HPDE6-E6E7 (cell line): ENCODE measurements at regions not wholly inside any gene's neighbourhood (a gene's known extent, or its start where the extent isn't known, plus 50 kb on each side); places are given as distances from the start of the nearest gene placed in this dataset.
"Not testable (repeated sequence)": the region's sequence is repeated elsewhere in the genome, so short reads cannot be mapped to it uniquely, and the experiment has no call there.

Experiments used
- DNase-seq: peaks from one replicate; pipeline ENCODE4 v3.0.0; 2011; ENCODE audit warnings: missing footprints; ENCODE audit errors: extremely low spot score

DNA sequence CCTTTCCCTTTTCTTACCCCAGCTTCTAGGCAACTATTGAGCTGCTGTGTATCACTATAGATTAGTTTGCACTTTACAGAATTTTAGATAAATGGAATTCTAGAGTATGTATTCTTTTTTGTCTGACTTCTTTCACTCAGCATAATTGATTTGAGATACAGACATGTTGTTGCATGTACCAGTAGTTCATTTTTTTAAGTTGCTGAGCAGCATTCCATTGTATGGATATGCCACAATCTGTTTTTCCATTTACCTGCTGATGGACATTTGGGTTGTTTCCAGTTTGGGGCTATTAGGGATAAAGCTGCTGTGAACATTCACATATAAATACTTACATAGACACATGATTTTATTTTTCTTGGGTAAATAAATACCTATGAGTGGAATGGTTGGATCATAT lies 135.7 kb downstream of the IGF1 start:
- DNase-seq = no peak

DNA sequence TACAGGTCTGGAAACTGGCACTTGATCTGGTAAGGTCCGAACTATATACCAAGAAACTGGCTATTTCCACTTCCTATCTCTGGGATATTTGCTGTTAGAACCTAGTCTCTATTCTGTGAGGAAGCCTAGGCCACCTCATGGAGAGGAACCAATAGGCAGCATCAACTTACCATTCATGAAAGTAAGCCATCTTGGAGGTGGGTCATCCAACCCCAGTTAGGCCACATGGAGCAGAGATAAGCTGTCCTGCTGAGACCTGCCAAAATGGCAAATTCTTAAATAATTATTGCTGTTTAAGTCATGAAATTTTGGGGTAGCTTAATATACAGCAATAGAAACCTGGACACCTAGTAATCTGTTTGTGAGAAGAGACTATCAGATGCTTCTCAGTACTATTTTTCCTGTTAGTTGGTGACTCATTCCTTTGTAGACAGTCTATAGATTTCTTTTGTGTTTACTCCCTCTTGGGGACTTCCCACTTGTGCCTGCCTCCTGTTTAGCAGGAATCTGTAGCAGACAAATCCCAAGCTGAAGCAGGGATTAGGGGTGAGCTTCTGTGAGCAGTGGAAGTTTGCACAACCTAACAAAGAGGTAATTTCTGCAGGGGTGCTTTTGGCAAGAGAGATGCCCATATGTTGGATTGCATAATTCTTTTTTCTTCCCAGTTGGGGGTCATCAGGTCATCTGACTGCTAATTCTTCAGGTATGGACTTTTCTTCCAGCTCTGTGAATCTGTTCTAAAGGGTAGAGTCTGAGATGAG lies 136.8 kb downstream of the IGF1 start:
- DNase-seq = no peak

DNA sequence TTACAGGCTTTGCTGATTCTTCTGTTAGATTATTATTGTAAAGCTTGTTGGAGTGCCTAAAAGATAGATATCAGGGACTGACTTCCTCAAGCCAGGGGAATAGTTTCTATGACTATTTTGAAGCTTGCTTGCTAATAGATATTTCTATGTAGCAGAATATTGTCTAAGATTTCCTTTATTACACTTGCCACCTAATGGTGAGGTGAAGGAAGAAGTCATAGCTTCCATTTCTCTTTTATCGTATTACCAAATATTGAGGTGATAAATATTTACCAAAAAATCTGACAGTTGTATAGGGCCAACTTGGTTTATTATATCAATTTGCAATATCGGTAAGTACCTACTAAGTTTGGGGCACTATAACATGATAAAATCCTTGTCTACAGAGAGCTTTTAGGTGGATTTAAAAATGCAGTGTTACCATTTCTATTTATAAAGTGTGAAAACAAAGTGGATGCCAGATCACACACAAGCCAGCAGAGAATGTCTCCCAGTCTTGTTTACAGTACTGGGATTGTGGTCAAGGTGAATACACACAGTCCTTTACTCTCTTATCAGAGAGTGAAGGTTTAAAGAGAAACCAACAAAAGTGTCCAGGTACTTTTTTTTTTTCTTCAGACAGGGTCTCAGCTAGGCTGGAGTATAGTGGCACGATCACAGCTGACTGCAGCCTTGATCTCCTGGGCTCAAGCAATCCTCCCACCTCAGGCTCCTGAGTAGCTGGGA lies 137.9 kb downstream of the IGF1 start:
- DNase-seq = no peak

DNA sequence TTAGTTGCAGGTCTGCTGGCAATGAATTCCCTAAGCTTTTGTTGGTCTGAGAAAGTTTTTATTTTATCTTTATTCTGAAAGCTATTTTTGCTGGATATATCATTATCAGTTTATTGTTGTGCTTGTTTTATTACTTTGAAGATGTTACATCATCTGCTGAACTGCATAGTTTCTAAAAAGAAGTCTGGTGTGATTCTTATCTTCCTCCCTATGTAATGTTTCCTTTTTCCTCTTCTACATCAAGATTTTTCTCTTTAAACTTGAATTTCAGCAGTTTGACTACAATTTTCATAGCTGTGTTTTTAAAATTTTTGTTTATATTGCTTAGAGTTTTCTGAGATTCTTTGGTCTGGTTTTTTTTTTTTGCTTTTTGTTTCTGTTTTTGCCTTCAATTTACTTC lies 137.1 kb upstream of the PMCH start:
- DNase-seq = no peak

DNA sequence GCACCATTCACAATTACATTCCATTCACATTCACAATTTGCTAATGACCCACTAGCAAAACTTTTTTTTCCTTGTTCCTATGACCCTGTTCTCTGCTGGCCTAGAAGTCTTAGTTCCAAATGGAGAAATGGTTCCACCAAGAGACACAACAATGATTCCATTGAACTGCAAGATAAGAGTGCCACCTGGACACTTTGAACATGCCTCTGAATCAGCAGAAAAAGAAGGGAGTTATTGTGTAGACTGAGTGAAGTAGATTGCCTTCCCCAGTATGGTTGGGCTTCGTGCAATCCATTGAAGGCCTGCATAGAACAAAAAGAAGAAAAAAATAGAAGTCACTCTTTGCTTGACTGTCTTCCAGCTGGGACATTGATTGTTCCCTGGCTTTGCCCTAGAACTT lies 133.8 kb upstream of the PMCH start:
- no peak for DNase-seq

DNA sequence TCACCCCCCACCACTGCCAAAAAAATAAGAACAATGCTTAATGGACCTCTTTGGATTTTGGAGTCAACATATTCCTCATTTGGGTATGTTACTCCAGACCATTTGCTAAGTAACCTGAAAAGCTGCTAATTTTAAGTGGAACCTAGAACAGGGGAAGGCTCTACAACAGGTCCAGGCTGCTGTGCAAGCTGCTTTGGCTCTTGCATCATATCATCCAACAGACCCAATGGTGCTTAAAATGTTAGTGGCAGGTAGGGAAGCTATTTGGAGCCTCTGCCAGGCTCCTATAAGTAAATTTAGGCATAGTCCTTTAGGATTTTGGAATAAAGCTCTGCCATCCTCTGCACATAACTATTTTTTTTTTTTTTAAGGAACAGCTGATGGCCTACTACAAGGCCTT lies 132.2 kb upstream of the PMCH start:
- DNase-seq = no peak

DNA sequence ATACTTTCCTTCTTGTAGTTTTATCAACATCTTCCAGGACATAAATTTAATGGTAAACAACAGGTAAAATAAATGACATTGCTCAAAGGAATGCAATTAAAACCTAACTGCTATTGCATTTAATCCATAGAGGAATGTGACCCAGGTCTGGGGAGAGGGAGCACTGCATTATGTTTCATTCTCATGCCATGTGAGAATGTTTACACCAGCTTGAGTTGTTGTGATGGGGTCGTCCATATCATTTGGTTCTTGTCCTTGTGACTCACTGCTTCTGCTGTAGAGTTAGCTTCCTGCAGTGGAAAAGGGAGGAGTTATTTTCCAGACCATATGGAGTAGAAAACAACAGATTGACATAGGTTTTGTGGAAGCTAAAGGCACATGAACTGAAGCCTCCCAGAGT lies 129.3 kb upstream of the PMCH start:
- DNase-seq = no peak

DNA sequence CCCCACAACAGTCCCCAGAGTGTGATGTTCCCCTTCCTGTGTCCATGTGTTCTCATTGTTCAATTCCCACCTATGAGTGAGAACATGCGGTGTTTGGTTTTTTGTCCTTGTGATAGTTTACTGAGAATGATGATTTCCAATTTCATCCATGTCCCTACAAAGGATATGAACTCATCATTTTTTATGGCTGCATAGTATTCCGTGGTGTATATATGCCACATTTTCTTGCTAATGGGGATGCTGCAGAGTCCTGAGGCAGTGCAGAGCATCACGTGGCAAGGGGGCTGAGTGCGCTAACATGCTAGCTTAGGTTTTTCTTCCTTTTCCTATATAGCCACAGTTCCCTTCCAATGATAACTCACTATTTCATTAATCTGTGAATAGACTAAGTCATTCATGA lies 127.5 kb upstream of the PMCH start:
- not testable (repeated sequence) for DNase-seq

DNA sequence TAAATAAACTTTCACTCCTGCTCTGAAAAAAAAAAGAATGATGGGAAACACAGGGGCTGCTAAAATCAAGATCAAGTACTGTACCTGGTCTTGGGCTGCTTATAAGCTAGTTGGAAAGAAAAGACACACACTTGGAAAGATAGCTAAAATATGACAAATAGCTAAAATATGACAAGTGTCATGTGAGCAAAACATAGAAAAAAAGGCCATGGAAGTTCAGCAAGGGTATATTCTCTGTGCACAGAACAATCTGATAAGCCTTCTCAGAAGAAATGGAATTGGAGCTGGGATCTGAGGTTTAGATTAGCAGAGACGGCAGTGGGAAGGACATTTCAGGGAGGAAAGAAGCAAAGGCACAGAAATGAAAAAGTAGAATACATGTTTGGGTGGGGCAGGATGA lies 126.2 kb upstream of the PMCH start:
- no peak for DNase-seq

DNA sequence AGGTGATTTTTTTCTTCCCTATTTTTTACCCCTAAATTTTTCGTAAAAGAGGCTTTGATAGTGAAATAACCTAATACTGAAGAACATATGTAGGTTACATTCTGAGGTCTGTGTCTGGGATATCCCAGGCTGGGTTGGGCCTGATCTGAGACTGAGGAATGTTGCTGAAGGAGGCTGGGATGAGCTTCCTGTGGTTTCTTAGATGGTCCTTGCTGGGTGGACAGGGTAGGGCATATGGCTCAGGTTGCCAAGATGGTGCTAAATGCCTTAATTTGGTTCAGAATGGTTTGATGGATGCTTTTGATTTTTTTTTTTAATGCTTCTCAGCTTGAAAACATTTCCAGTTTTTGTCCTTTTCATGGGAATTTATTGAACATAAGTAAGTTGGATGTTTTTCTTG lies 124.6 kb upstream of the PMCH start:
- DNase-seq = no peak

DNA sequence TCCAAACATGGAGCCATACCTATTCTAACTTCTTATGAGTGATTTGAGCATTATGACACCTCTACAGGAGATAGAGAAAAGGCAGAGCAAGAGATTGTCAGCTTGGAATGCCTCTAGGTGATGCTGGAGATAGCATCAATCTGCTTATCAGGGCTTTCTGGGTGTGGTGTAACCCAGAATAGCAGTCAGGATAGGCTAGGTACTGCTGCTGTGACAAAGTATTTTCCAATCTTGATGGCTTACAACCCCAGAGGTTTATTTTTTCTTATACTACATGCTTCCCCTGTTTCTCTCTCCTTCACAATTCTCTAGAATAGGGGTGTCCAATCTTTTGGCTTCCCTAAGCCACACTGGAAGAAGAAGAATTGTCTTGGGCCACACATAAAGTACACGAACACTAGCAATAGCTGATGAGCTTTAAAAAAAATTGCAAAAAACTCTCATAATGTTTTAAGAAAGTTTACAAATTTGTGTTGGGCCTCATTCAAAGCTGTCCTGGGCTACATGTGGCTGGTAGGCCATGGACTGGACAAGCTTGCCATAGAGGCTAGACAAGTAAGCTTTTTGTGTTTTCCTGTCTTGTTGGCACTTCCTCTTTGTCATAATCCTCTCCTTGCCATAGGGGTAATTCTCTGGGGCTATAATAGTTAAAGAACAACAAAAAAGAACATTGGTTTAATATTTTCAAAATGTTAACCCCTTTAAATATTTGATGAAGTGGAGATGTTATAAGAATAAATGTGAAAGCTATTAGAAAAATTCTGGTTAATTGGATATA lies 123.9 kb upstream of the PMCH start:
- DNase-seq = no peak

DNA sequence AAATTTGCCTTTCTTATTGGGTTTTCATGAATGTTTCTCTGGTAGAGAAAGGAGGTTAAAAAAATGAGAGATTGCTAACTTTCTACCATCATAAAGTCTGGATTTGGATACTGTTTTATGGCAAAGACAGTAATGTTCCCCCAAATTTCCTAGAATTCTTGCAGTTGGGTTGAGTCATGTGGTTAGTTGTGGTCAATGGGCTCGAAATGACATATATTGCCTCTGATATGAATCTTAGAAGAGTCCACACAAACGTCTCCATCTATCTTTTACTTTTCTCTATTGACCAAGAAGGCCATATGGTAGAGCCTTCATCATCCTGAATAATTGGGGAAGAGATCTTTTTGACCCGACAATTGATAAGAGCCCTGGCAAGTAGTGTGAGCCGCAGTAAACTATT lies 119.5 kb upstream of the PMCH start:
- DNase-seq = no peak

DNA sequence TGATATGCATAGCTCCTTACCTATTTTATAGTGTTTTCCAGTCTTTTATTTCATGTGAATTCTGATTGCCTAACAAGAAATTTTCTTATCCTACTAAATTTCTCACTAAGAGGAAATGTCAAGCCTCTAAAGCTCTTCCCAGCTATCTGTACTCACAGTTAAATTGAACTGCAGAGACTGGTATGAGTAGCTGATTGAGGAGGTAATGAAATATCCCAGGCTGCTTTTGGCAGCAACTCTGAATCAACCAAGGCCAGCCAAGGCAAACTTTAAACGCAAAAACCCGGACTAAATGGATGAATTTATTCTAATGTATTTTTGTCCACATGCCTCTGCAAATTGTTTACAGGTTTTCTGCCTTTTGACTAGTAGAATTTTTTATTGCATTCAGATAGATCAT lies 119.1 kb upstream of the PMCH start:
- DNase-seq = no peak

DNA sequence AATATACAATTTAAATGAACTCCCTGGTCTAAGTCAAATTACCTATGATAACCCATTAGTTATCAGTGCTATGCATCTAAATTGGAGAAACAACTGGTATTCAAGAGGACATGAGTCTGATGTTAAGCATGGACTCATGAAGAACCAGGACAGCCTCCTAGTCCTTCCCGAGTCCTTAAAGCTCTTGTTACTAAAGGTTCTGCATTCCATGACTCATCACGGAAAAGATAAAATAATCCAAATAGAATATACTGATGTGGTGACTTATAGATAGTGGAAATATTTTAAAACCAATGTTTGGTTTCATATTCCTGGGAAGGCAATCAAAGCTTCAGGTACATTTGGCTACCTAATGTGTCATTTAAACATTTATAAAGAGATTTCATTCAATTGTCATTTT lies 117.2 kb upstream of the PMCH start:
- DNase-seq = no peak

DNA sequence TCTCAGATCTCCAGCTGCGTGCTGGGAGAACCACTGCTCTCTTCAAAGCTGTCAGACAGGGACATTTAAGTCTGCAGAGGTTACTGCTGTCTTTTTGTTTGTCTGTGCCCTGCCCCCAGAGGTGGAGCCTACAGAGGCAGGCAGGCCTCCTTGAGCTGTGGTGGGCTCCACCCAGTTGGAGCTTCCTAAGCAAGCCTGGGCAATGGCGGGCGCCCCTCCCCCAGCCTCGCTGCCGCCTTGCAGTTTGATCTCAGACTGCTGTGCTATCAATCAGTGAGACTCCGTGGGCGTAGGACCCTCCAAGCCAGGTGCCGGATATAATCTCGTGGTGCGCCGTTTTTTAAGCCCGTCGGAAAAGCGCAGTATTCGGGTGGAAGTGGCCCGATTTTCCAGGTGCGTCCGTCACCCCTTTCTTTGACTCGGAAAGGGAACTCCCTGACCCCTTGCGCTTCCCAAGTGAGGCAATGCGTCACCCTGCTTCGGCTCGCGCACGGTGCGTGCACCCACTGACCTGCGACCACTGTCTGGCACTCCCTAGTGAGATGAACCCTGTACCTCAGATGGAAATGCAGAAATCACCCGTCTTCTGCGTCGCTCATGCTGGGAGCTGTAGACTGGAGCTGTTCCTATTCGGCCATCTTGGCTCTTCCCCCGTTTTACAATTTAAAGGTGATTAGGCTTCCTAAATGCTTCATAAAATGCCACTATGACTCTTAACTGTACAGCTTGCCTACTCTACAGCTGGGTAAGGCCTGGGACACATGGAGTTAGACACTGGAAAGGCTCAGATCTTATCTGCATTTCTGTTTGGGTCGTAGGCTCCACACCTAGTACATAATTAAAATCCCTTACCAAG lies 115.7 kb upstream of the PMCH start:
- DNase-seq = not testable (repeated sequence)

DNA sequence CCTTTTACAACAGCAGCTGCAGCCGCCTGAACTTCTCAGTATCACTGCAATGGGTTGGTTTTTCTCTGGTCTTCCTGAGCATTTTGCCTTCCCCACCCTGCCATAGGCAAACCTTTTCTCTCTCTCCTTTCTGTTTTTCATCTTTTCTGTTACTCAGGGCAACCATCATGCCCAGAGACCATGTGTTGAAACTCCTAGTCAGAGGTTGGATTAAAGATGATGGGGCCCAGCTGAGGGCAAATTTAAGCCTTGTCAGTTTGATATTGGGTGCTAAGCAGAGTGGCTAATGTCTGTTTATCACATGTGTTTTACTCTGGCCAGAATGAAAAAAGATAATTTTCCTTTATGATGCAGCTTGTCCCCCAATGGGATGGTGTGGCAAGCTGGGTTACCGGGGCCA lies 107.9 kb upstream of the PMCH start:
- DNase-seq = no peak

DNA sequence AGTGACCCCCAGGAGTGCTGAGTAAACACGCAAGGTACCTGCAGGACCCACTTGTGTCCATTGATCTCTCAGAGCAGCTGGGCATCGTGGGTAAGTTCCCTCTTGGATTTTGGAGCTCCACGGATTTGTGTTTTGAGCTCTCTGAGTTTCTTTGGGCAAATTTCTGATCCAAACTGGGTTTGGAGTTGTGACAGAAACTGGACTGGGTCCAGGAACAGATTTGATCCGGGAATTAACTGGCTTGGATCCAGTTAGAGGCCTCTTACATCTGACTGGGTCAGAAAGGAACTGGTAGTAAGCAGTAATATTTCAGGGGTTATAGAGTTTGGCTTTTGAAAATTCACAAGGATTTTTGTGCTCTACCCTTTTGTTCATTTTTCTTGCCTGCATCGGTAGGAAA lies 107.0 kb upstream of the PMCH start:
- DNase-seq = not testable (repeated sequence)

DNA sequence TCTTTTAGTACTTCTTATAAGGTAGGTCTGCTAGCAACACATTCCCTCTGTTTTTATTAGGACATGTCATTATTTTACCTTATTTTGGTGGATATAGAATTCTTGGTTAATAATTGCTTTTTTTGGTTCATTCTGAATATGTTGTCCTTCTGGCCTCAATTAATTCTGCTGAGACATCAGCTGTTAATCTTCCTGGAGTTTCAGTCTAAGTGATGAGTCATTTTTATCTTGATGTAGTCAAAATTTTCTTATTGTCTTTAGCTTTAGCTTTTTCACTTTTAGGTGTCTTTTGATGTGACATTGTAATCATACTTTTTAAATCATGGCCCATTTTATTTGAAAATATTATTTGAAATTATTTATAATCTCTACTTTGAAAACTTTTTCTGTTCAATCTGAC lies 104.9 kb upstream of the PMCH start:
- DNase-seq = no peak

DNA sequence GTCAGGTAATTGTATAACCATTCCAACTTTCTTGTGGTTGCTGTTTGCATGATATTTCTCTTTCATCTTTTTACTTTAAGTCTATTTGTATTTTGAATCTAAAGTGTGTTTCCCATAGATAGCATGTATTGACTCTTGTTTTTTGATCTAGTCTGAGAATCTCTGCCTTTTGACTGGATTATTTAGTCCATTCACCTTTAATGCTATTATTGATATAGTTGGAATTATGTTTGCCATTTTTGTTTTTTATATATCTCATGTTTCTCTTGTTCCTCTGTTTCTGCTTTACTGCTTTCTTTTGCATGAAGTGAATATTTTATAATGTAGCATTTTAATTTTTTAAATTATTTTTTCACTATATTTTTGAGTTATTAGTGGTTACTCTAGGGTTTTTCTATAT lies 103.9 kb upstream of the PMCH start:
- DNase-seq = no peak

DNA sequence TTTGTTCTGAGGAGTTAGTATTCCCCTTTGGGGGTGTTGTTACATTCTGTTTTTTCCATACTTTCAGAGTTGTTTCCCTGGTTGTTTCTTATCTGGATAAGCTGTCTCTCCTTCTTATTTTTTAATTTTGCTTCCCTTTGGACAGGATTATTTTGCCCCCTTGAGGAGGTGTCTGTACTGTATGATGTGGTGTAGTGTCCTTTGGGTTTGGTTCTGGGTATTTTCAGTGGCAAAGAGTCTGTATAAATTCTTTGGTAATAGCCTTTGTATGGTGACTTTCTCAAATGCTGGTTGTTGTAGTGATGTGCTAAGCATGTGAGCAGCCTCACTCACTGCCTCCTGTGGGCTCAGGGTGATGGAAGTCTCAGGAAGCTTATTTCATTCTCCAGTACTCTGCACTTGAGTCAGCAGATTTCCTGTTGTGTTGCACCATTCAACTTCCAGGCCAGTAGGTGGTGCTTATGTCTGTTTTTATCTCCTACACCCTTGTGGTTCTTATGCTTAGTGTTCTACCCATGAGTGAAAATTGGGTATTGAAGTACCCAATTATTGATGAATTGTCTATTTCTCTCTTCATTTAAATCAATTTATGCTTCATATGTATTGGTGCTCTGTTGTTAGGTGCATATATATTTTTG lies 103.3 kb upstream of the PMCH start:
- no peak for DNase-seq

DNA sequence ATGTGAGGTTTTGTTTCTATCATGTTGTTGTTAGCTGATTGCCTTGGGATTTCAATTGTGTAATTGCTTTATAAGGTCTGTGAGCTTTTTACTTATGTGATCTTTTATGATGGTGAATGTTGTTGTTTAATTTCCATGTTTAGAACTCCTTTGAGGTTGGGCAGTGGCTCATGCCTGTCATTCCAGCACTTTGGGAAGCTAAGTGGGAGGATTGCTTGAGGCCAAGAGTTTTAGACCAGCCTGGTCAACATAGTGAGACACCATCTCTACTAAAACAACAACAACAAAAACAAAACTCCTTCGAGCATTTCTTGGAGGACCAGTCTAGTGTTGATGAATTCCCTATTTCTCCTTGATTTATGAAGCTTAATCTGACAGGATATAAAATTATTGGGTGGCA lies 102.1 kb upstream of the PMCH start:
- no peak for DNase-seq
